Glomerular endothelial cell (primary cell): ENCODE measurements at regions not wholly inside any gene's neighbourhood (a gene's known extent, or its start where the extent isn't known, plus 50 kb on each side); places are given as distances from the start of the nearest gene placed in this dataset.
A peak's percentile ranks its signal among the peaks of the same experiment; 100 is the strongest.
"Not testable (repeated sequence)": the region's sequence is repeated elsewhere in the genome, so short reads cannot be mapped to it uniquely, and the experiment has no call there.

Experiments
- DNase-seq: peaks from one replicate; pipeline ENCODE4 v3.0.0-alpha.2; 2011; ENCODE audit warnings: low read depth, low spot score; ENCODE audit errors: extremely low read depth

- DNase-seq, result no peak
Measured at GRCh38 chr5:24110004-24110615, 534.7 kb downstream of the CDH10 start.

- no peak for DNase-seq
Measured at GRCh38 chr5:24112420-24112819, 532.4 kb downstream of the CDH10 start.

DNA sequence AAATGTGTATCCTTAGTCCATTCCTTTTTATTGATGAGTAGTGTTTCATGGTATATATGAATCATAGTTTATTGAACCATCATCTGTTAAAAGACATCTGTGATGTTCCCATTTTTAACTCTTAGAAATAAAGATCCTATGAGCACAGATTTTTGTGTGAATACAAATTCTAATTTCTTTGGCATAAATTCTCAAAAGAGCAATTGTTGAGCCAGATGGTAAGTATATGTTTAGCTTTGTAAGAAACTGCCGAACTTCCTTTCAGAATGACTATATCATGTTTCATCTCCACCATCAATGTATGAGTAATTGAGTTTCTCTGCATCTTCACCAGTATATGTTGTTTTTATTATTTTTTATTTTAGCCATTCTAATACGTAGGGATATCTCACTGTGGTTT, 526.4 kb downstream of the CDH10 start:
- DNase-seq, result no peak

GRCh38 chr5:24135536-24135935, 509.2 kb downstream of the CDH10 start:
- DNase-seq, result no peak

- no peak for DNase-seq
Measured at GRCh38 chr5:24141046-24141445, 503.7 kb downstream of the CDH10 start.

- DNase-seq, result no peak
Measured at GRCh38 chr5:24142341-24142740, 502.4 kb downstream of the CDH10 start.

GRCh38 chr5:24145806-24146205, 499.0 kb downstream of the CDH10 start:
- no peak for DNase-seq

- no peak for DNase-seq
Measured at GRCh38 chr5:24161559-24161958, 483.2 kb downstream of the CDH10 start.

DNA sequence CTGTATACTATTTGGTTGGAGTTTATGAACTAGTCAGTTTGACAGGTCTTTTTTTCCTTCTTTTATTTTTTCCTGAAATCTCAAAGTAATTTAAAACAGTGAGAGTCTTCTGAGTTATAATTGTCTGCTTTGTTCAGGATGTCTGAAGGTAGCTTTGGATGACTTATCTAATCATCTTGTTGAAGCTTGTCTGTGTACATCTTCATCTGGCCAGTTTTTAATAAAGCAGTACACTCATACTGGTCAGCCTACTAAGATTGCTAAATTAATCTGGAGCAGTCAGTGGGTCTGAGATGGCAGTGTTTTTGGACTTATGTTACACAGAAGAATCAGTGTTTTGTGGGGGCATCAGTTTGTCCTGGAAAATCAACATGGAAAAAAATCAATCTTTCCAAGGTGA, 482.4 kb downstream of the CDH10 start:
- DNase-seq, result no peak

DNA sequence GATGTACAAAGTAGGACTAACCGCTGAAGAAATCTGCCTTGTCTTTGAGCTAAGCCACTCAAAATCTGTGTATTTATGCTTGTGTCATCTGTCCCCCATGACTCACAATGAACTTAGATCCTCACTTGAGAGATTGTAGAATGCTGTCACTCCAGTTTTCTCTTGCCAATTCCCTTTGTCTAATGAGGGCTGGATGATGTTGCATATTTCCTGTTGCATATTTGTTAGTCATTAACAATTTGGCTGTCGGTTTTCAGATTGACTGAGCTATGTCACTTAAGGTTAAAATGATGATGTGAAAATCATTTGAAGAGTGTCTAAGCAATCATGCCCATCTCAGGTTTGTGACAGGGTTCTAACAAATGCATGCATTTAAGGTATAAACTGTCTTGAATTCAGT, 481.7 kb downstream of the CDH10 start:
- no peak for DNase-seq

GRCh38 chr5:24167806-24168205, 477.0 kb downstream of the CDH10 start:
- no peak for DNase-seq

DNA sequence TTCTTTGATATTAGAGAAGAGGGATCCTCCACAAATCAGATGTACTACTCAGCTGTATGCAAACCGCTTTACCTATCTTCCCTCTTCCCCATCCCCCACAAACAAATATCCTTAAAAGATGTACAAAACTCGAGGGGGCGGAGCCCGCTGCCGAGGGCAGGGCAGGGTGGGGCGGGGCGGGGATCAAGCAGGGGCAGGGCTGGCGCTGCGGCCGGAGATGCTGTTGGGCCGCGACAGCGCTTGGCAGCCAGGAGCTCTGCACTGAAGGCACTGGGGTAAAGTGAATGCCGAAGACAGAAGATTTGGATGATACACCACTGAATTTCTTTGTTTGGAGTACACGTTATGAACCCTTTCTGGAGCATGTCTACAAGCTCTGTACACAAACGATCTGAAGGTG, 474.8 kb downstream of the CDH10 start:
- DNase-seq, result no peak

DNA sequence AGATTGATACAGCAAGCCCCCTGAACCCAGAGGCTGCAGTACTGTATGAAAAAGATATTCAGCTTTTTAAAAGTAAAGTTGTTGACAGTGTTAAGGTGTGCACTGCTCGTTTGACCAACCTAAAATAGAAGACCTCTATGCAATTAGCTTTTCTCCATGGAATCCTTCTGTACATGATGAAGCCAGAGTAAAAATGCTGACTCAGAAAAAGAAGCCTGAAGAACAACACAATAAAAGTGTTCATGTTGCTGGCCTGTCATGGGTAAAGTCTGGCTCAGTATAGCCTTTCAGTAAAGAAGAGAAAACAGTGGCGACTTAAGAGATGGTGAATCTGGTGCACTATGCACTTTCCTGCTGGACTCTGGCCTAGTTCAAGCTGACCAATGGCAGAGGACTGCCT, 473.8 kb downstream of the CDH10 start:
- DNase-seq, result not testable (repeated sequence)

DNA sequence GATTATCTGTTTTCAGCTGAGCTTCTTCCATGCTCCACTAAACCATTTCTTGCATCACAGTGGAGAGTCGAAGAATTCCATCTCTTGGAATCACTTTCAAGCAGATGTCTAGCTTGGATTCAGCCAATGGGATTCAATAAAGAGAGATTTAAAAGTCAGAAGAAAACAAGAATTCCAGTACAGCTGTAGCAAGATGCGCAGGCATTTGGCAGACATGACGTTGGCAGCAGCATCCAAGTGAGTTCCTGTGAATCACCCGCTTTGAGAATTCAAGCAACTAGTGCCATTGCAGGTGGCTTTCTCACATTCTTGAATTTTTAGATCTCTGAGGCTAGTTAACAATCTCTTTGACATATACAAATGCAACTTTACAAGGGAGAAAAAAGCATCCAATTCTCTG, 467.0 kb downstream of the CDH10 start:
- DNase-seq, result no peak

DNA sequence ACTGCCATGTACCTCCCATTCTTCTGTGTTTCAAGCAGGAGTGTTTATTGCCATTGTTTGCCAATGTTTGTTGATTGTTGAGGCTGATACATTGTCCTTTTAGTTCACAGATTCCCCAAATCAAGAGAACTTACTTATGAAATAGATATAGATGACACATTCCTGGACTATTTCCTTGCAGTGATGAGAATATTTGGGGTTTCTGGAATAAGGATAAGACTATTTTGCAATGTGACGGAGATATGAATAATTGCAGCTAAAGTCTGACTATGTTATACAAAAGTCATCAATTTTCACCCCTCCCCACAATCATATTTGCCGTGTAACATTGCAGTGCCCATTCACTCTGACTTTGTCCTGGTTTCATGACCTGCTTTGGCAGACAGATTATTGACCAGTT, 460.8 kb downstream of the CDH10 start:
- no peak for DNase-seq

DNA sequence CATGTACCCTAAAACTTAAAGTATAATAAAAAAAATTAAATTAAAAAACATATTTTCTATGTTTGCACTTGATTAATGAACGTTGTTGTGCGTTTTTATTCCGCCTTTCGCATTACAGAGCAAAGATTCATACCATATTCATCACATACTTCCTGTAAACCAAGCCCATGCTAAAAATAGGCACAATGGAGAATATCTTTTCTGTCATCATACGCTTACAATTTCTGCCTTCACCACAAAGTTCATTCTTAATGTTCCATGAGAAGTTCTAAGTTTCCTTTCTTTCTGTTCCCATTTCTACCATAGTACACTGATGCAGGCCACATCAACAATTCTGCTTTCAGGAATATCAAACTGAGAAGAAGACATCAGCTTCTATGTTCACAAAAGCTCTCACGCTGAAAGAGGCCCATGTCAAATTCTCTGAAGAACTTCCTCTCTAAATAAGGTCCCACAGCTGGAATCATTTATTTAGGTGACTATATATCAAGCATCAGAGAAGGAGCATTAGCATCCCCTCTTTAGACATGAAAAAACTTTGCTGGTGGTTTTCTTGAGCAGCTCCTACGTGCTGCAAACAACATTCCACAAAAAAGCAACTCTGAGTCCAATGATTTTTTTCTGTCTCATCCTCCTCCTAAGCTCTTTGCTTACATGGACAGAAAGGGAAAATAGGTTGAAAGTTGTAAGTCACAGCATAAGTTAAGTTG, 456.4 kb downstream of the CDH10 start:
- DNase-seq, result no peak

DNA sequence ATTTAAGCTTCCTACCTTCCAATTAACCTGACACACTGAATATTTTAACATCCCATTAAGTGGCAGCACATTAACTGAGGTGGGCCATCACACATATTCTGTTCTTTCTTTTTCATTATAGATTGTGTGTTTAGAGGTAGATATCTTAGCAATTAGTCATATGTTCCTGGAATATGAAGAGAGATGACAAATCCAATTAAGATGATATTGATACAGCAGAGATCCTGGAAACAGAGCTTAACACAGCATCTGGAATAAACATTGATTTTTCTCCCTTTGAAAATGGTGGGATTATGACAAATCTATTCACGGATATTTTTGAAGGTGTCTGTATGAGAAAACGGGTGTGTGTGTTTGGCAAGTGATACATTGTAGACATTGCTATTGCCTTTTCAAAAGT, 448.0 kb downstream of the CDH10 start:
- no peak for DNase-seq

DNA sequence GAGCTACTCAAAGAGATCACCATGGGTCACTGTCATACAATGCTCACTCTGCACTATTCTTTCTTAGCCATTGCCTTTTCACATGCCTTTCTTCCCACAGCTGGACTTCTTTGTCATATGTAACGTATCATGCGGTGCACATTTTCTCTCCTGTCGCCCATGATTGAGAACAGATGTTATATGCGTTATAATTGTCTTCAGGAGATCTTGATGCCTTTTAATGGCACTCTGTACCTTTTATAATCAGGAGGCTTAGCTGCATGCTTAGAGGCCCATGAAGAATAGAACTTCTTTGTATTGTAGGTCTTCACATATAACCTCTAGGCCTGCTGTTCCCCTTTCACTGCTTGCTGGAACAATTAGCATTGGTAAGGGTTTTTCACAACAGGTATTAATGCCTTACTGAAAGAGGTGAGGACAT, 436.1 kb downstream of the CDH10 start:
- DNase-seq, result no peak

DNA sequence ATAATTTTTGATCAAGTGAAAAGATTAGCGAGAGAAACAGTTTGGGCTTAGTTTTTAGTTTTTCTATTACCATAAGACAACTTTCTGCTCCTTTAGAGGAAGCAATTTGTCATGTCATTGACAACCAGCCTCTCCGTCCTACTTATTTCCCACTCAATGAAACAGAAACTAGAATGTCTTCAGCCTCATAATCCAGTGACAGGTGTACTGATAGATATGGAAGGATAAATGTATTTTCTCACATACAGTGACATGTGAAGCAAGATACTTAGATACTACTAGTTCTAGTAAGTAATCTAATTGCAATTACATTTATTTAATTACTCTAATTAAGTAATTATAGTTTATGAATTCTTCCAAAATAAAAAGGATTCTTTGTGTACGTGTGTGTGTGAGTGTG, 429.7 kb downstream of the CDH10 start:
- no peak for DNase-seq

DNA sequence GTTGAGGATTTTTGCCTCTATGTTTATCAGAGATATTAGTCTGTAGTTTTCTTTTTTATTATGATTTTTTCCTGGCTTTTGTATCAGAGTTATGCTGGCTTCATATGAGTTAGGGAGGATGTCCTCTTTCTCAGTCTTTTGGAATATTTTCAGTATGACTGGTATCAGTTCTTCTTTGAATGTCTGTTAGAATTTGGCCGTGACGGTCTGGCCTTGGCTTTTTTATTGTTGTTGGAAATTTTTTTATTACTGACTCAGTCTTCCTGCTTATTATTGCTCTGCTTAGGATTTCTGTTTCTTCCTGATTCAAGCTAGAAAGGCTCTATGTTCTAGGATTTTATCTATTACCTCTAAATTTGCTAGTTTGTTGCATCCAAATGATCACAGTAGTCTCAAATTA, 421.9 kb downstream of the CDH10 start:
- DNase-seq, result peak; percentile 20

- no peak for DNase-seq
Measured at GRCh38 chr5:24225051-24225450, 419.7 kb downstream of the CDH10 start.

- DNase-seq, result no peak
Measured at GRCh38 chr5:24226479-24226878, 418.3 kb downstream of the CDH10 start.

DNA sequence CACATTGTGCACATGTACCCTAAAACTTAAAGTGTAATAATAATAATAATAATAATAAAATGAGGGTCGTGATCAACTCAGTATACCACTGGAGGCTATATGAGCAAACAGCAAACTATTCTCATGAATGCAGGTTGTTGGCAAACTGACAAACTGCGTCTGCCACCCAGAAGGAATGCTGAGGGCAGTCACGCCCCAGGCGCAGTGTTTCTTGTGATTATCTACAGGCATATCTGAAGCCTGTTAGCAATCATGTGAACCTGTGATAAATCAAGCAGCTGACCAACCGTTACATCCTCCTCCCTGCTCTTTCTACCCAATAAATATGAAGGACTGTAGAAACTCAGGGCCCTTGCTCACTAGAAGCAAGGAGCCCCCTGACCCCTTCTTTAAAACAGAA, 416.9 kb downstream of the CDH10 start:
- DNase-seq, result not testable (repeated sequence)
